Liver (tissue), 8 donors: ENCODE measurements at regions not wholly inside any gene's neighbourhood (a gene's known extent, or its start where the extent isn't known, plus 50 kb on each side); places are given as distances from the start of the nearest gene placed in this dataset.

Experiments used
- DNase-seq: peaks from one replicate; pipeline ENCODE4 v3.0.0-alpha.2; 2017; ENCODE audit warnings: low spot score
- H3K27ac ChIP-seq, 2 donors: one replicate each; pipeline ENCODE4 v1.7.0; 2013; ENCODE audit warnings: inconsistent platforms in 2 of 2, low read length in 2 of 2, control low read depth in 1 of 2, low read depth in 1 of 2, mild to moderate bottlenecking in 1 of 2
- H3K27me3 ChIP-seq, 4 donors: one replicate each; pipeline versions ENCODE4 v1.6.1 to v1.7.0; 2013; ENCODE audit warnings: low read length in 3 of 4, inconsistent platforms in 1 of 4, mild to moderate bottlenecking in 1 of 4, moderate library complexity in 1 of 4; ENCODE audit not compliant: control insufficient read depth in 4 of 4, insufficient read depth in 4 of 4
- H3K36me3 ChIP-seq, 4 donors: one replicate each; pipeline versions ENCODE4 v1.6.1 to v1.7.0; 2013; ENCODE audit warnings: low read length in 3 of 4, mild to moderate bottlenecking in 3 of 4, low read depth in 1 of 4, moderate library complexity in 1 of 4; ENCODE audit not compliant: control insufficient read depth in 4 of 4, insufficient read depth in 3 of 4
- H3K4me1 ChIP-seq, 4 donors: one replicate each; pipeline versions ENCODE4 v1.6.1 to v1.7.0; 2013; ENCODE audit warnings: low read length in 3 of 4, mild to moderate bottlenecking in 3 of 4, moderate library complexity in 1 of 4; ENCODE audit not compliant: control insufficient read depth in 4 of 4, insufficient read depth in 4 of 4
- H3K4me3 ChIP-seq, 3 donors: one replicate each; pipeline versions ENCODE4 v1.6.1 to v1.7.0; 2013; ENCODE audit warnings: low read length in 3 of 3, control low read depth in 1 of 3, low read depth in 1 of 3, mild to moderate bottlenecking in 1 of 3
- H3K9ac ChIP-seq, 2 donors: one replicate each; pipeline ENCODE4 v1.7.0; 2013; ENCODE audit warnings: low read length in 2 of 2, mild to moderate bottlenecking in 2 of 2, moderate library complexity in 2 of 2, control low read depth in 1 of 2, low read depth in 1 of 2
- H3K9me3 ChIP-seq, 4 donors: one replicate each; pipeline versions ENCODE4 v1.6.1 to v1.7.0; 2013; ENCODE audit warnings: low read length in 3 of 4; ENCODE audit not compliant: control insufficient read depth in 4 of 4
- ATF3 ChIP-seq: IDR thresholded peaks from 2 replicates; pipeline ENCODE4 v1.6.1; 2016; ENCODE audit warnings: antibody characterized with exemption
- CTCF ChIP-seq: fragments of 150-350 bp; IDR thresholded peaks from 2 replicates; pipeline ENCODE4 v1.5.1; 2017; ENCODE audit warnings: improper control_type of control experiment, low read depth, low read length; ENCODE audit not compliant: missing input control
- EGR1 ChIP-seq, 2 donors: IDR thresholded peaks; 2 replicates each; pipeline ENCODE4 v1.6.1; 2016 to 2018; ENCODE audit warnings: antibody characterized with exemption in 2 of 2, low read depth in 2 of 2
- FOXA1 ChIP-seq: IDR thresholded peaks from 2 replicates; pipeline ENCODE4 v1.6.1; 2016; ENCODE audit warnings: antibody characterized with exemption
- FOXA2 ChIP-seq: IDR thresholded peaks from 2 replicates; pipeline ENCODE4 v1.6.1; 2016; ENCODE audit warnings: antibody characterized with exemption
- GABPA ChIP-seq, 2 donors: IDR thresholded peaks in 1 of 2; conservative IDR thresholded peaks in 1 of 2; 2 replicates each; pipeline ENCODE4 v1.6.1; 2016; ENCODE audit warnings: antibody characterized with exemption in 2 of 2, mild to moderate bottlenecking in 1 of 2, moderate library complexity in 1 of 2
- HNF4A ChIP-seq, 2 donors: conservative IDR thresholded peaks; 2 replicates each; pipeline ENCODE4 v1.6.1; 2016; ENCODE audit warnings: antibody characterized with exemption in 2 of 2, mild to moderate bottlenecking in 2 of 2
- HNF4G ChIP-seq: IDR thresholded peaks from 2 replicates; pipeline ENCODE4 v1.6.1; 2016; ENCODE audit warnings: antibody characterized with exemption
- JUND ChIP-seq, 2 donors: IDR thresholded peaks; 2 replicates each; pipeline ENCODE4 v1.6.1; 2016; ENCODE audit warnings: antibody characterized with exemption in 2 of 2
- MAX ChIP-seq: IDR thresholded peaks from 2 replicates; pipeline ENCODE4 v1.6.1; 2016; ENCODE audit warnings: antibody characterized with exemption
- NR2F2 ChIP-seq: IDR thresholded peaks from 2 replicates; pipeline ENCODE4 v1.6.1; 2016; ENCODE audit warnings: antibody characterized with exemption
- RAD21 ChIP-seq, 2 donors: IDR thresholded peaks; 2 replicates each; pipeline ENCODE4 v1.6.1; 2016; ENCODE audit warnings: antibody characterized with exemption in 2 of 2, mild to moderate bottlenecking in 2 of 2
- REST ChIP-seq: IDR thresholded peaks from 2 replicates; pipeline ENCODE4 v1.6.1; 2016; ENCODE audit warnings: antibody characterized with exemption, mild to moderate bottlenecking
- RXRA ChIP-seq, 2 donors: IDR thresholded peaks; 2 replicates each; pipeline ENCODE4 v1.6.1; 2017 to 2018; ENCODE audit warnings: antibody characterized with exemption in 2 of 2, mild to moderate bottlenecking in 1 of 2
- SP1 ChIP-seq: IDR thresholded peaks from 2 replicates; pipeline ENCODE4 v1.6.1; 2018; ENCODE audit warnings: antibody characterized with exemption, mild to moderate bottlenecking
- TAF1 ChIP-seq: conservative IDR thresholded peaks from 2 replicates; pipeline ENCODE4 v1.6.1; 2016; ENCODE audit warnings: antibody characterized with exemption, mild to moderate bottlenecking
- YY1 ChIP-seq: IDR thresholded peaks from 2 replicates; pipeline ENCODE4 v1.6.1; 2016; ENCODE audit warnings: antibody characterized with exemption, mild to moderate bottlenecking
- ZBTB33 ChIP-seq: IDR thresholded peaks from 2 replicates; pipeline ENCODE4 v1.6.1; 2016; ENCODE audit warnings: antibody characterized with exemption
- WGBS: extraction: QIAGEN DNeasy Blood & Tissue Kit; methylation state at CpG from one replicate; pipeline ENCODE4 v1.1.7; 2013; 5-methylcytosine and 5-hydroxymethylcytosine counted together
- donor health status: healthy.
- donor health status: healthy.
- donor health status: healthy.
- donor health status: healthy.
- donor health status: healthy.

- Histone ChIP-seq H3K27me3 (no peaks in the 10 kb centered on the region), H3K9ac (no peak overlapping the region), H3K36me3 (no peaks in the 10 kb centered on the region), H3K4me3 (no peak overlapping the region), H3K27ac (no peak overlapping the region), H3K4me1 (no peaks in the 10 kb centered on the region), H3K9me3 (no peaks in the 10 kb centered on the region)
- TF ChIP-seq TAF1 (no peak), FOXA1 (no peak), RXRA (IDR thresholded peaks at IDR 0.05) (no peak), ATF3 (no peak), YY1 (no peak), JUND (IDR thresholded peaks at IDR 0.05) (no peak), EGR1 (IDR thresholded peaks at IDR 0.05; ENCODE audit: low read depth in 2 of 2) (no peak), REST (no peak), SP1 (no peak), HNF4A (conservative IDR thresholded peaks at IDR 0.05) (no peak), GABPA (IDR thresholded peaks at IDR 0.05 in 1 of 2, conservative IDR thresholded peaks at IDR 0.05 in 1 of 2) (no peak), NR2F2 (no peak), CTCF (no peak), FOXA2 (no peak), ZBTB33 (no peak), MAX (no peak), HNF4G (no peak), RAD21 (IDR thresholded peaks at IDR 0.05) (no peak)
- DNase-seq, result no peak
- WGBS, result 71% methylated on average over 3 of the region's 3 CpGs
Observed at GRCh38 chr6:14379568-14379967, 262.0 kb downstream of the CD83 start.
